ENCODE measurements at regions not wholly inside any gene's neighbourhood (a gene's known extent, or its start where the extent isn't known, plus 50 kb on each side); places are given as distances from the start of the nearest gene placed in this dataset.

GRCh38 chr12:19895246-19896020 lies 456.1 kb downstream of the AEBP2 start:
- no peak for TF ChIP-seq POLR2A (IDR thresholded peaks at IDR 0.05)
- TF ChIP-seq CTCF (IDR thresholded peaks at IDR 0.05): no peak
